MM.1S (cell line): ENCODE measurements at regions not wholly inside any gene's neighbourhood (a gene's known extent, or its start where the extent isn't known, plus 50 kb on each side); places are given as distances from the start of the nearest gene placed in this dataset.

ENCODE experiments used
- DNase-seq: peaks from one replicate; pipeline ENCODE4 v3.0.0-alpha.2; 2015
- H2AFZ ChIP-seq: fragments of 300-600 bp; sonication (generic); 2 replicates; pipeline ENCODE4 v1.6.0; 2016; ENCODE audit warnings: antibody characterized with exemption, low read length
- H3F3A ChIP-seq: fragments of 300-600 bp; sonication (generic); 2 replicates; pipeline ENCODE4 v1.6.1; 2016; ENCODE audit warnings: mild to moderate bottlenecking, antibody characterized with exemption, low read length, moderate library complexity, mixed read lengths; ENCODE audit not compliant: insufficient read depth
- H3K27ac ChIP-seq: fragments of 300-600 bp; sonication (generic); 2 replicates; pipeline ENCODE4 v1.5.1; 2016; ENCODE audit warnings: mild to moderate bottlenecking, low read length
- H3K27me3 ChIP-seq: fragments of 300-600 bp; sonication (generic); replicated peaks from 2 replicates; pipeline ENCODE4 v1.6.0; 2016; ENCODE audit warnings: low read length; ENCODE audit not compliant: insufficient read depth
- H3K36me3 ChIP-seq: fragments of 300-600 bp; sonication (generic); replicated peaks from 2 replicates; pipeline ENCODE4 v1.6.1; 2016; ENCODE audit warnings: mild to moderate bottlenecking, low read length, mixed read lengths; ENCODE audit not compliant: insufficient read depth
- H3K4me1 ChIP-seq: fragments of 300-600 bp; sonication (generic); 2 replicates; pipeline ENCODE4 v1.6.1; 2016; ENCODE audit warnings: low read length, mixed read lengths
- H3K4me2 ChIP-seq: fragments of 300-600 bp; sonication (generic); 2 replicates; pipeline ENCODE4 v1.6.0; 2016; ENCODE audit warnings: low read depth, low read length
- H3K4me3 ChIP-seq: fragments of 300-600 bp; sonication (generic); 2 replicates; pipeline ENCODE4 v1.5.1; 2016; ENCODE audit warnings: low read length, mixed read lengths
- H3K79me2 ChIP-seq: fragments of 300-600 bp; sonication (generic); 2 replicates; pipeline ENCODE4 v1.6.1; 2016; ENCODE audit warnings: mixed run types, low read length, mixed read lengths
- H3K9ac ChIP-seq: fragments of 300-600 bp; sonication (generic); 2 replicates; pipeline ENCODE4 v1.6.1; 2016; ENCODE audit warnings: low read length, mixed read lengths
- H3K9me2 ChIP-seq: fragments of 300-600 bp; sonication (generic); replicated peaks from 2 replicates; pipeline ENCODE4 v1.6.1; 2016; ENCODE audit warnings: mild to moderate bottlenecking, low read length, mixed read lengths; ENCODE audit not compliant: insufficient read depth
- H3K9me3 ChIP-seq: fragments of 300-600 bp; sonication (generic); replicated peaks from 2 replicates; pipeline ENCODE4 v1.6.1; 2016; ENCODE audit warnings: mild to moderate bottlenecking, low read length, mixed read lengths; ENCODE audit not compliant: insufficient read depth
- H4K20me1 ChIP-seq: fragments of 300-600 bp; sonication (generic); 2 replicates; pipeline ENCODE4 v1.6.1; 2016; ENCODE audit warnings: mild to moderate bottlenecking, low read length, moderate library complexity, mixed read lengths; ENCODE audit not compliant: insufficient read depth
- CTCF ChIP-seq: fragments of 300-600 bp; sonication (generic); IDR thresholded peaks from 2 replicates; pipeline ENCODE4 v1.5.1; 2016; ENCODE audit warnings: antibody characterized with exemption, low read length, mixed read lengths
- EZH2 ChIP-seq: fragments of 300-600 bp; sonication (generic); optimal IDR thresholded peaks from 2 replicates; pipeline ENCODE3; 2017; ENCODE audit warnings: low read depth, mild to moderate bottlenecking, antibody characterized with exemption, low read length, mixed read lengths
- EZH2phosphoT487 ChIP-seq: fragments of 300-600 bp; sonication (generic); IDR thresholded peaks from 2 replicates; pipeline ENCODE4 v1.6.1; 2018; ENCODE audit warnings: antibody characterized with exemption, low read length

- peak overlapping the region; percentile 47; the same call in 1 of the 2 replicates for H3K9ac ChIP-seq
- no peaks in the 10 kb centered on the region for H3K9me3 ChIP-seq
- no peaks in the 10 kb centered on the region for H3K27me3 ChIP-seq
- peak overlapping the region; percentile 46; the same call in 1 of the 2 replicates for H3K4me2 ChIP-seq
- TF ChIP-seq CTCF (no peak), EZH2phosphoT487 (no peak), EZH2 (no peak)
- no peaks in the 10 kb centered on the region for H3K79me2 ChIP-seq
- H3K4me3 ChIP-seq: peak overlapping the region; percentile 15; the same call in 1 of the 2 replicates
- H3K27ac ChIP-seq: peak overlapping the region; percentile 97
- H4K20me1 ChIP-seq: no peaks in the 10 kb centered on the region
- H3K36me3 ChIP-seq: no peaks in the 10 kb centered on the region
- peaks cover 11% of the 10 kb centered on the region for H3F3A ChIP-seq
- peaks cover 39% of the 10 kb centered on the region for H3K4me1 ChIP-seq
- peak overlapping the region; percentile 27; the same call in 1 of the 2 replicates for H2AFZ ChIP-seq
- no peaks in the 10 kb centered on the region for H3K9me2 ChIP-seq
- peak; percentile 82 for DNase-seq
Measured at GRCh38 chr1:109816175-109816811, 52.6 kb upstream of the EPS8L3 start.

DNA sequence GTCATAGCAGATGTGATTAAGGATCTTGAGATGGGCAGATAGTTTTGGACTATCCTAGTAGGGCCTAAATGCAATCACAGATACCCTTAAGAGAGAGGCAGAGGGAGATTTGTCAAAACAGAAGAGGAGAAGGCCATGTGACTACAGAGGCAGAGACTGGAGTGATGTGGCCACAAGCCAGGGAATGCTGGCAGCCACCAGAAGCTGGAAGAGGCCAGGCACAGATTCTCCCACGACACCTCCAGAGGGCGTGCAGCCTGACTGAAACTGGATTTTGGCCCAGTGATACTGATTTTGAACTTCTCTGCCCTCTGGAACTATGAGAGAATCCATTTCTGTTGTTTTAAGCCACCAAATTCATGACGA is 52.1 kb upstream of the EPS8L3 start:
- Histone ChIP-seq H3K27ac (peak overlapping the region; percentile 97), H3K36me3 (no peaks in the 10 kb centered on the region), H3K27me3 (no peaks in the 10 kb centered on the region), H4K20me1 (no peaks in the 10 kb centered on the region), H3K9me2 (no peaks in the 10 kb centered on the region), H3F3A (peaks cover 11% of the 10 kb centered on the region), H2AFZ (peak overlapping the region; percentile 27; the same call in 1 of the 2 replicates), H3K9ac (peak overlapping the region; percentile 47; the same call in 1 of the 2 replicates), H3K4me3 (peak overlapping the region; percentile 15; the same call in 1 of the 2 replicates), H3K4me2 (peak overlapping the region; percentile 46; the same call in 1 of the 2 replicates), H3K4me1 (peaks cover 39% of the 10 kb centered on the region), H3K9me3 (no peaks in the 10 kb centered on the region), H3K79me2 (no peaks in the 10 kb centered on the region)
- TF ChIP-seq EZH2phosphoT487 (no peak), EZH2 (no peak), CTCF (no peak; the same call in 1 of the 2 replicates)
- DNase-seq: no peak

GRCh38 chr1:109814993-109815786 is 51.5 kb upstream of the EPS8L3 start:
- peaks cover 39% of the 10 kb centered on the region for H3K4me1 ChIP-seq
- peak overlapping the region; percentile 97 for H3K27ac ChIP-seq
- H3K9ac ChIP-seq: no peak overlapping the region; the same call in 1 of the 2 replicates

More at GRCh38 chr1:109814993-109815786, 51.5 kb upstream of the EPS8L3 start:
- H3K79me2 ChIP-seq: no peaks in the 10 kb centered on the region
- no peak overlapping the region for H2AFZ ChIP-seq
- H3K9me3 ChIP-seq: no peaks in the 10 kb centered on the region
- no peak for TF ChIP-seq EZH2phosphoT487
- TF ChIP-seq EZH2: no peak
- TF ChIP-seq CTCF: no peak
- H3K4me2 ChIP-seq: peak overlapping the region; percentile 46; the same call in 1 of the 2 replicates
- no peaks in the 10 kb centered on the region for H4K20me1 ChIP-seq
- H3K4me3 ChIP-seq: no peak overlapping the region
- H3K27me3 ChIP-seq: no peaks in the 10 kb centered on the region
- no peaks in the 10 kb centered on the region for H3K36me3 ChIP-seq
- DNase-seq: no peak
- H3K9me2 ChIP-seq: no peaks in the 10 kb centered on the region
- H3F3A ChIP-seq: peaks cover 11% of the 10 kb centered on the region
